ENCODE measurements at regions not wholly inside any gene's neighbourhood (a gene's known extent, or its start where the extent isn't known, plus 50 kb on each side); places are given as distances from the start of the nearest gene placed in this dataset.

- no peak for TF ChIP-seq EZH2 (IDR thresholded peaks at IDR 0.05; ENCODE audit: low read depth, unreplicated experiment)
- TF ChIP-seq CTCF (conservative IDR thresholded peaks at IDR 0.05; ENCODE audit: low read depth in 2 of 2), result no peak
- no peak for TF ChIP-seq EZH2phosphoT487 (IDR thresholded peaks at IDR 0.05; ENCODE audit: unreplicated experiment)
- TF ChIP-seq POLR2AphosphoS5 (IDR thresholded peaks at IDR 0.05; ENCODE audit: low read depth), result no peak
- TF ChIP-seq ETS1 (IDR thresholded peaks at IDR 0.05), result no peak
- no peak for TF ChIP-seq CREB1 (CRISPR knock-in tag; IDR thresholded peaks at IDR 0.05; ENCODE audit: low read depth)
- no peak for TF ChIP-seq JUNB (IDR thresholded peaks at IDR 0.05; ENCODE audit: unreplicated experiment)
- TF ChIP-seq, protein P1, sequence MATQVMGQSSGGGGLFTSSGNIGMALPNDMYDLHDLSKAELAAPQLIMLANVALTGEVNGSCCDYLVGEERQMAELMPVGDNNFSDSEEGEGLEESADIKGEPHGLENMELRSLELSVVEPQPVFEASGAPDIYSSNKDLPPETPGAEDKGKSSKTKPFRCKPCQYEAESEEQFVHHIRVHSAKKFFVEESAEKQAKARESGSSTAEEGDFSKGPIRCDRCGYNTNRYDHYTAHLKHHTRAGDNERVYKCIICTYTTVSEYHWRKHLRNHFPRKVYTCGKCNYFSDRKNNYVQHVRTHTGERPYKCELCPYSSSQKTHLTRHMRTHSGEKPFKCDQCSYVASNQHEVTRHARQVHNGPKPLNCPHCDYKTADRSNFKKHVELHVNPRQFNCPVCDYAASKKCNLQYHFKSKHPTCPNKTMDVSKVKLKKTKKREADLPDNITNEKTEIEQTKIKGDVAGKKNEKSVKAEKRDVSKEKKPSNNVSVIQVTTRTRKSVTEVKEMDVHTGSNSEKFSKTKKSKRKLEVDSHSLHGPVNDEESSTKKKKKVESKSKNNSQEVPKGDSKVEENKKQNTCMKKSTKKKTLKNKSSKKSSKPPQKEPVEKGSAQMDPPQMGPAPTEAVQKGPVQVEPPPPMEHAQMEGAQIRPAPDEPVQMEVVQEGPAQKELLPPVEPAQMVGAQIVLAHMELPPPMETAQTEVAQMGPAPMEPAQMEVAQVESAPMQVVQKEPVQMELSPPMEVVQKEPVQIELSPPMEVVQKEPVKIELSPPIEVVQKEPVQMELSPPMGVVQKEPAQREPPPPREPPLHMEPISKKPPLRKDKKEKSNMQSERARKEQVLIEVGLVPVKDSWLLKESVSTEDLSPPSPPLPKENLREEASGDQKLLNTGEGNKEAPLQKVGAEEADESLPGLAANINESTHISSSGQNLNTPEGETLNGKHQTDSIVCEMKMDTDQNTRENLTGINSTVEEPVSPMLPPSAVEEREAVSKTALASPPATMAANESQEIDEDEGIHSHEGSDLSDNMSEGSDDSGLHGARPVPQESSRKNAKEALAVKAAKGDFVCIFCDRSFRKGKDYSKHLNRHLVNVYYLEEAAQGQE (IDR thresholded peaks at IDR 0.05; ENCODE audit: unreplicated experiment), result no peak
These were observed 473.6 kb downstream of the PTH2R start for GRCh38 chr2:208880171-208880570.
